HepG2 (cell line): ENCODE measurements at regions not wholly inside any gene's neighbourhood (a gene's known extent, or its start where the extent isn't known, plus 50 kb on each side); places are given as distances from the start of the nearest gene placed in this dataset.

Source experiments
- HOXA7 ChIP-seq: sonication (generic); formaldehyde crosslinking; IDR thresholded peaks from 2 replicates; pipeline ENCODE4 v1.8.1; 2022; ENCODE audit warnings: mild to moderate bottlenecking, missing genetic modification reagents, moderate library complexity
- NFIC ChIP-seq: IDR thresholded peaks from 2 replicates; pipeline ENCODE4 v1.6.1; 2012; ENCODE audit warnings: mild to moderate bottlenecking, low read length, inconsistent platforms
- POLR2AphosphoS2 ChIP-seq: IDR thresholded peaks from 2 replicates; pipeline ENCODE4 v1.6.1; 2011; ENCODE audit warnings: low read depth, low read length, improper control_type of control experiment
- POLR2AphosphoS5 ChIP-seq: IDR thresholded peaks from 2 replicates; pipeline ENCODE4 v1.6.1; 2012; ENCODE audit warnings: low read depth, low read length
- SNAPC2 ChIP-seq: sonication (generic); formaldehyde crosslinking; IDR thresholded peaks from 2 replicates; pipeline ENCODE4 v1.8.1; 2022; ENCODE audit warnings: mild to moderate bottlenecking, missing genetic modification reagents
- SRF ChIP-seq: IDR thresholded peaks from 2 replicates; pipeline ENCODE4 v1.6.1; 2011; ENCODE audit warnings: mild to moderate bottlenecking, low read depth, low read length, moderate library complexity
- ZNF33A ChIP-seq: sonication (generic); formaldehyde crosslinking; IDR thresholded peaks from 2 replicates; pipeline ENCODE4 v1.5.1; 2020; ENCODE audit warnings: missing genetic modification reagents, mild to moderate bottlenecking, moderate library complexity, borderline replicate concordance
- ZSCAN25 ChIP-seq: sonication (generic); formaldehyde crosslinking; IDR thresholded peaks from 2 replicates; pipeline ENCODE4 v1.8.0; 2022; ENCODE audit warnings: mild to moderate bottlenecking, missing genetic modification reagents
- TF ChIP-seq, protein P1 (sequence below): sonication (generic); formaldehyde crosslinking; IDR thresholded peaks from 2 replicates; pipeline ENCODE4 v1.5.0; 2020; ENCODE audit warnings: mild to moderate bottlenecking, missing genetic modification reagents, moderate library complexity
- TF ChIP-seq, protein P2 (sequence below): sonication (generic); formaldehyde crosslinking; IDR thresholded peaks from 2 replicates; pipeline ENCODE4 v1.8.1; 2023; ENCODE audit warnings: missing genetic modification reagents, inconsistent platforms, borderline replicate concordance

DNA sequence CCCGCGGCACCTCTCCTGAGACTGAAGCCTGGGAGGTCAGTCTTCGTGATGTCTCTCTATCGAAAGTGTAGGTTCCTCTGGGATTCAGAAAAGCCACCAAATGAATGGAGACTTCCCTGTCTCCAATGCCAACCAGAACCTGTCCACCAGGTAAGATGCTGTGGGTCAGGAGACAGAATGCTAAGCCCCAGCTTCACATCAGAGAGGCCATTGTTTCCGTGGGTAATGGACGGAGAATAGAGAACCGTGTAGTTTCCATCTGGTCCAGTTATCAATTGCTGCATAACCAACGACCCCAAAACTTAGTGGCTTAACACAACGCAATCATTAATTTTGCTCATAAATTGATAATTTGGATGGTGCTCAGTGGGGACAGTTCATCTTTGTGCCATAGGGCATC, 93.5 kb downstream of the DDX1 start:
- TF ChIP-seq, protein P1, sequence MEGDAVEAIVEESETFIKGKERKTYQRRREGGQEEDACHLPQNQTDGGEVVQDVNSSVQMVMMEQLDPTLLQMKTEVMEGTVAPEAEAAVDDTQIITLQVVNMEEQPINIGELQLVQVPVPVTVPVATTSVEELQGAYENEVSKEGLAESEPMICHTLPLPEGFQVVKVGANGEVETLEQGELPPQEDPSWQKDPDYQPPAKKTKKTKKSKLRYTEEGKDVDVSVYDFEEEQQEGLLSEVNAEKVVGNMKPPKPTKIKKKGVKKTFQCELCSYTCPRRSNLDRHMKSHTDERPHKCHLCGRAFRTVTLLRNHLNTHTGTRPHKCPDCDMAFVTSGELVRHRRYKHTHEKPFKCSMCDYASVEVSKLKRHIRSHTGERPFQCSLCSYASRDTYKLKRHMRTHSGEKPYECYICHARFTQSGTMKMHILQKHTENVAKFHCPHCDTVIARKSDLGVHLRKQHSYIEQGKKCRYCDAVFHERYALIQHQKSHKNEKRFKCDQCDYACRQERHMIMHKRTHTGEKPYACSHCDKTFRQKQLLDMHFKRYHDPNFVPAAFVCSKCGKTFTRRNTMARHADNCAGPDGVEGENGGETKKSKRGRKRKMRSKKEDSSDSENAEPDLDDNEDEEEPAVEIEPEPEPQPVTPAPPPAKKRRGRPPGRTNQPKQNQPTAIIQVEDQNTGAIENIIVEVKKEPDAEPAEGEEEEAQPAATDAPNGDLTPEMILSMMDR (CRISPR knock-in tag) = no peak
- TF ChIP-seq ZSCAN25 (CRISPR knock-in tag) = no peak
- TF ChIP-seq NFIC = no peak
- no peak for TF ChIP-seq POLR2AphosphoS2
- TF ChIP-seq, protein P2, sequence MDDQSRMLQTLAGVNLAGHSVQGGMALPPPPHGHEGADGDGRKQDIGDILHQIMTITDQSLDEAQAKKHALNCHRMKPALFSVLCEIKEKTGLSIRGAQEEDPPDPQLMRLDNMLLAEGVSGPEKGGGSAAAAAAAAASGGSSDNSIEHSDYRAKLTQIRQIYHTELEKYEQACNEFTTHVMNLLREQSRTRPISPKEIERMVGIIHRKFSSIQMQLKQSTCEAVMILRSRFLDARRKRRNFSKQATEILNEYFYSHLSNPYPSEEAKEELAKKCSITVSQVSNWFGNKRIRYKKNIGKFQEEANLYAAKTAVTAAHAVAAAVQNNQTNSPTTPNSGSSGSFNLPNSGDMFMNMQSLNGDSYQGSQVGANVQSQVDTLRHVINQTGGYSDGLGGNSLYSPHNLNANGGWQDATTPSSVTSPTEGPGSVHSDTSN (CRISPR knock-in tag) = no peak
- no peak for TF ChIP-seq SRF
- TF ChIP-seq HOXA7 (CRISPR knock-in tag) = no peak
- TF ChIP-seq ZNF33A (CRISPR knock-in tag) = no peak
- no peak for TF ChIP-seq POLR2AphosphoS5
- no peak for TF ChIP-seq SNAPC2
